IMR-90 (cell line): ENCODE measurements at regions not wholly inside any gene's neighbourhood (a gene's known extent, or its start where the extent isn't known, plus 50 kb on each side); places are given as distances from the start of the nearest gene placed in this dataset.

Experiments
- ATAC-seq: fragments of 200-7000 bp; cut with Tn5 transposase; 2 replicates; pipeline ENCODE4 v1.9.1; 2020; ENCODE audit warnings: low read depth, mild to moderate bottlenecking, moderate library complexity
- BruUV-seq: library from RNA; stranded (reverse); fragments of 400-500 nt; replicated peaks from 2 replicates; lab custom pipeline; 2021; lab: Mats Ljungman, UMichigan
- CTCF ChIA-PET: fragments of 300-600 bp; formaldehyde crosslinking; extraction: SDS; loops from one replicate; lab custom pipeline; 2021; ENCODE audit warnings: antibody characterized with exemption; lab: Yijun Ruan, JAX
- POLR2A ChIA-PET: fragments of 300-600 bp; sonication (Branson Sonifier 250); formaldehyde crosslinking; loops from one replicate; lab custom pipeline; 2022; ENCODE audit warnings: antibody characterized with exemption; ENCODE audit not compliant: unreplicated experiment; lab: Charles Lee
- DNase-seq: peaks from one replicate; pipeline ENCODE4 v3.0.0; 2013
- H2AFZ ChIP-seq: replicated peaks from 2 replicates; pipeline ENCODE3; 2013; ENCODE audit warnings: low read length, mild to moderate bottlenecking; ENCODE audit not compliant: poor library complexity
- H2AK5ac ChIP-seq: 2 replicates; pipeline ENCODE4 v1.6.1; 2013; ENCODE audit warnings: low read depth, low read length, inconsistent platforms
- H2AK9ac ChIP-seq: replicated peaks from 2 replicates; pipeline ENCODE3; 2013; ENCODE audit warnings: mild to moderate bottlenecking, low read depth, low read length, moderate library complexity; ENCODE audit not compliant: poor library complexity
- H2BK120ac ChIP-seq: 2 replicates; pipeline ENCODE4 v1.6.1; 2013; ENCODE audit warnings: low read depth, low read length, inconsistent platforms
- H2BK15ac ChIP-seq: 3 replicates; pipeline ENCODE4 v1.6.1; 2013; ENCODE audit warnings: low read depth, low read length, inconsistent platforms
- H2BK20ac ChIP-seq: 2 replicates; pipeline ENCODE4 v1.6.1; 2013; ENCODE audit warnings: low read depth, mild to moderate bottlenecking, inconsistent platforms, low read length, moderate library complexity
- H2BK5ac ChIP-seq: 2 replicates; pipeline ENCODE4 v1.6.1; 2013; ENCODE audit warnings: mild to moderate bottlenecking, low read depth, low read length, inconsistent platforms; ENCODE audit not compliant: poor library complexity, severe bottlenecking
- H3K14ac ChIP-seq: replicated peaks from 2 replicates; pipeline ENCODE4 v1.6.1; 2013; ENCODE audit warnings: low read depth, low read length, inconsistent platforms
- H3K18ac ChIP-seq: 2 replicates; pipeline ENCODE4 v1.6.1; 2013; ENCODE audit warnings: low read depth, low read length, control low read depth
- H3K23ac ChIP-seq: 2 replicates; pipeline ENCODE4 v1.6.1; 2013; ENCODE audit warnings: low read depth, low read length, inconsistent platforms
- H3K27ac ChIP-seq: 2 replicates; pipeline ENCODE4 v1.5.1; 2013; ENCODE audit warnings: mild to moderate bottlenecking, control low read depth, low read length; ENCODE audit not compliant: insufficient read depth
- H3K27me3 ChIP-seq: 2 replicates; pipeline ENCODE4 v1.6.1; 2013; ENCODE audit warnings: low read length; ENCODE audit not compliant: control insufficient read depth, insufficient read depth
- H3K36me3 ChIP-seq: 2 replicates; pipeline ENCODE4 v1.6.1; 2013; ENCODE audit warnings: low read length, mixed read lengths; ENCODE audit not compliant: control insufficient read depth, insufficient read depth
- H3K4ac ChIP-seq: 2 replicates; pipeline ENCODE4 v1.6.1; 2013; ENCODE audit warnings: low read depth, low read length, inconsistent platforms
- H3K4me1 ChIP-seq: 2 replicates; pipeline ENCODE4 v1.6.1; 2013; ENCODE audit warnings: low read length, mixed read lengths; ENCODE audit not compliant: control insufficient read depth, insufficient read depth
- H3K4me2 ChIP-seq: 2 replicates; pipeline ENCODE4 v1.6.1; 2013; ENCODE audit warnings: low read depth, mild to moderate bottlenecking, control low read depth, low read length, moderate library complexity
- H3K4me3 ChIP-seq: 2 replicates; pipeline ENCODE4 v1.5.1; 2013; ENCODE audit warnings: low read depth, mild to moderate bottlenecking, control low read depth, low read length, moderate library complexity; ENCODE audit not compliant: insufficient read depth
- H3K56ac ChIP-seq: 2 replicates; pipeline ENCODE4 v1.6.1; 2013; ENCODE audit warnings: low read length, inconsistent platforms; ENCODE audit not compliant: insufficient read depth; ENCODE audit errors: extremely low read depth
- H3K79me1 ChIP-seq, 2 experiments: 2 replicates each; pipeline ENCODE4 v1.6.1; 2013; ENCODE audit warnings: low read length in 2 of 2, inconsistent platforms in 1 of 2, low read depth in 1 of 2
- H3K9ac ChIP-seq: 2 replicates; pipeline ENCODE4 v1.6.1; 2013; ENCODE audit warnings: low read depth, low read length, control low read depth
- H3K9me1 ChIP-seq: 2 replicates; pipeline ENCODE4 v1.6.1; 2013; ENCODE audit warnings: low read length, inconsistent platforms; ENCODE audit not compliant: insufficient read depth
- H3K9me3 ChIP-seq: 2 replicates; pipeline ENCODE4 v1.6.1; 2013; ENCODE audit warnings: low read length; ENCODE audit not compliant: control insufficient read depth, insufficient read depth
- H4K20me1 ChIP-seq: 2 replicates; pipeline ENCODE4 v1.6.1; 2013; ENCODE audit warnings: low read length, inconsistent platforms; ENCODE audit not compliant: insufficient read depth
- H4K5ac ChIP-seq: 2 replicates; pipeline ENCODE4 v1.6.1; 2013; ENCODE audit warnings: mild to moderate bottlenecking, low read depth, low read length, control low read depth
- H4K8ac ChIP-seq, 2 experiments: 2 replicates each; pipeline ENCODE4 v1.6.1; 2013; ENCODE audit warnings: low read depth in 2 of 2, low read length in 2 of 2, control low read depth in 1 of 2, inconsistent platforms in 1 of 2
- H4K91ac ChIP-seq: 2 replicates; pipeline ENCODE4 v1.6.1; 2013; ENCODE audit warnings: low read depth, low read length, inconsistent platforms; ENCODE audit not compliant: insufficient read depth
- POLR2A ChIP-seq: IDR thresholded peaks from 2 replicates; pipeline ENCODE4 v1.6.1; 2012; ENCODE audit warnings: mild to moderate bottlenecking, low read depth, low read length
- WGBS, 2 experiments: methylation state at CpG; one replicate each; pipeline versions ENCODE4 v1.1.5 to v1.1.7; 2013; ENCODE audit warnings: missing lambda C conversion rate in 2 of 2; ENCODE audit not compliant: insufficient read length in 1 of 2; ENCODE audit errors: extremely low coverage in 2 of 2; 5-methylcytosine and 5-hydroxymethylcytosine counted together
- dilution Hi-C: fragments of 300-500 bp; cut with HindIII; formaldehyde crosslinking; loops from one replicate; pipeline ENCODE4 v1.14.3; 2018; ENCODE audit warnings: low sequenced_read_pairs; ENCODE audit not compliant: unreplicated experiment
- in situ Hi-C: fragments of 300-500 bp; cut with MboI; formaldehyde crosslinking; loops from 3 replicates; pipeline ENCODE4 v1.14.3; 2019; ENCODE audit warnings: low sequenced_read_pairs, inconsistent platforms, mixed read lengths
- intact Hi-C: fragments of 100-400 bp; cut with micrococcal nuclease; formaldehyde crosslinking; loops from 2 replicates; pipeline ENCODE4 v1.10.0; 2022

GRCh38 chr10:117664288-117664687 lies 121.7 kb downstream of the EMX2 start:
- Histone ChIP-seq H2AFZ (no peak overlapping the region), H3K18ac (no peak overlapping the region), H3K9me3 (peaks cover 45% of the 10 kb centered on the region), H4K8ac (no peak overlapping the region), H3K4me1 (no peaks in the 10 kb centered on the region), H3K9ac (no peak overlapping the region), H2AK9ac (no peak overlapping the region), H3K27me3 (no peaks in the 10 kb centered on the region), H3K14ac (no peak overlapping the region), H3K4me2 (no peak overlapping the region), H2BK120ac (no peak overlapping the region), H3K23ac (no peak overlapping the region), H3K79me1 (no peaks in the 10 kb centered on the region), H3K4me3 (no peak overlapping the region), H2BK20ac (no peak overlapping the region), H3K4ac (no peak overlapping the region), H4K91ac (no peak overlapping the region), H2BK15ac (no peak overlapping the region), H4K5ac (no peak overlapping the region), H3K36me3 (no peaks in the 10 kb centered on the region), H3K56ac (no peak overlapping the region), H3K9me1 (no peaks in the 10 kb centered on the region), H3K27ac (no peak overlapping the region), H4K20me1 (no peaks in the 10 kb centered on the region), H2BK5ac (no peak overlapping the region), H2AK5ac (no peak overlapping the region)
- DNase-seq (no peak), ATAC-seq (no peak)
- ChIA-PET POLR2A (no interaction called here), CTCF (no interaction called here)
- in situ Hi-C loops: no loop called here
- intact Hi-C loops: no loop called here
- TF ChIP-seq POLR2A: no peak
- BruUV-seq: no TSS peak
- no CpG with 5 or more reads among the region's 5 CpGs for WGBS, 2 experiments
- dilution Hi-C loops: no loop called here
